H1 (cell line): ENCODE measurements at regions not wholly inside any gene's neighbourhood (a gene's known extent, or its start where the extent isn't known, plus 50 kb on each side); places are given as distances from the start of the nearest gene placed in this dataset.

Source experiments
- CTCF ChIA-PET: fragments of 300-600 bp; sonication (Branson Sonifier 250); formaldehyde crosslinking; loops from one replicate; lab custom pipeline; 2021; ENCODE audit not compliant: partially characterized antibody; lab: Charles Lee
- POLR2A ChIA-PET: fragments of 300-600 bp; sonication (Branson Sonifier 250); formaldehyde crosslinking; loops from one replicate; lab custom pipeline; 2021; ENCODE audit warnings: inconsistent platforms; ENCODE audit not compliant: partially characterized antibody; lab: Charles Lee
- DNase-seq, 2 experiments: peaks; one replicate each; pipeline versions ENCODE4 v3.0.0 to v3.0.0-alpha.2; 2010 to 2022; ENCODE audit warnings: low spot score in 2 of 2, low read depth in 1 of 2, mixed read lengths in 1 of 2
- FAIRE-seq: peaks from 2 replicates; lab custom pipeline; 2011; peaks lifted over from hg19 to GRCh38; lab: Jason Lieb, UNC
- H2AFZ ChIP-seq: 2 replicates; pipeline ENCODE4 v1.8.1; 2012; ENCODE audit warnings: low read length, inconsistent platforms
- H2AK5ac ChIP-seq: 2 replicates; pipeline ENCODE4 v1.6.1; 2013; ENCODE audit warnings: low read depth, low read length
- H2BK120ac ChIP-seq: replicated peaks from 2 replicates; pipeline ENCODE3; 2013; ENCODE audit warnings: low read depth, low read length, inconsistent platforms
- H2BK12ac ChIP-seq: 2 replicates; pipeline ENCODE4 v1.6.1; 2013; ENCODE audit warnings: low read depth, low read length
- H2BK15ac ChIP-seq: 2 replicates; pipeline ENCODE4 v1.6.1; 2013; ENCODE audit warnings: low read length
- H2BK20ac ChIP-seq: 2 replicates; pipeline ENCODE4 v1.6.1; 2013; ENCODE audit warnings: low read length
- H2BK5ac ChIP-seq: 2 replicates; pipeline ENCODE4 v1.6.1; 2013; ENCODE audit warnings: low read depth, low read length
- H3K14ac ChIP-seq: 2 replicates; pipeline ENCODE4 v1.6.1; 2013; ENCODE audit warnings: inconsistent platforms; ENCODE audit not compliant: insufficient read length
- H3K18ac ChIP-seq: 2 replicates; pipeline ENCODE4 v1.6.1; 2013; ENCODE audit warnings: low read length; ENCODE audit errors: extremely low read depth
- H3K23ac ChIP-seq: 2 replicates; pipeline ENCODE4 v1.6.1; 2013; ENCODE audit warnings: inconsistent platforms; ENCODE audit not compliant: insufficient read length
- H3K23me2 ChIP-seq: 2 replicates; pipeline ENCODE4 v1.6.1; 2013; ENCODE audit warnings: low read depth, low read length
- H3K27ac ChIP-seq: 2 replicates; pipeline ENCODE4 v1.6.1; 2011; ENCODE audit warnings: low read depth, low read length, inconsistent platforms
- H3K27me3 ChIP-seq, 4 experiments: replicated peaks in 1 of 4; 1 replicate in 1 of 4; 2 replicates in 3 of 4; pipeline versions ENCODE4 v1.6.1 to v1.8.1; 2011 to 2013; ENCODE audit warnings: low read length in 3 of 4, mild to moderate bottlenecking in 3 of 4, inconsistent platforms in 2 of 4, mixed read lengths in 2 of 4, moderate library complexity in 1 of 4; ENCODE audit not compliant: control insufficient read depth in 3 of 4, insufficient read depth in 3 of 4; ENCODE audit errors: extremely low read depth in 1 of 4
- H3K36me3 ChIP-seq, 4 experiments: 2 replicates each; pipeline versions ENCODE4 v1.6.1 to v1.8.1; 2011 to 2013; ENCODE audit warnings: mild to moderate bottlenecking in 4 of 4, low read length in 3 of 4, moderate library complexity in 2 of 4, control low read depth in 1 of 4, inconsistent platforms in 1 of 4; ENCODE audit not compliant: insufficient read depth in 4 of 4, control insufficient read depth in 2 of 4
- H3K4ac ChIP-seq: replicated peaks from 2 replicates; pipeline ENCODE3; 2013; ENCODE audit warnings: low read length, low read depth, mixed read lengths, inconsistent platforms; ENCODE audit not compliant: insufficient read length
- H3K4me1 ChIP-seq, 4 experiments: replicated peaks in 1 of 4; 1 replicate in 1 of 4; 2 replicates in 3 of 4; pipeline versions ENCODE4 v1.6.1 to v1.8.1; 2011 to 2013; ENCODE audit warnings: low read length in 3 of 4, inconsistent platforms in 2 of 4, mixed read lengths in 1 of 4; ENCODE audit not compliant: insufficient read depth in 4 of 4, control insufficient read depth in 3 of 4
- H3K4me2 ChIP-seq, 2 experiments: 2 replicates each; pipeline versions ENCODE4 v1.6.1 to v1.8.1; 2011 to 2013; ENCODE audit warnings: low read depth in 2 of 2, low read length in 2 of 2, control low read depth in 1 of 2, inconsistent platforms in 1 of 2, mild to moderate bottlenecking in 1 of 2; ENCODE audit not compliant: insufficient read depth in 1 of 2
- H3K4me3 ChIP-seq, 4 experiments: fragments of 200-600, 300-600 bp in 1 of 4; sonication (generic), shearing (Covaris generic), sonication (Bioruptor Twin) in 1 of 4; 2 replicates each; pipeline versions ENCODE4 v1.5.1 to v1.8.1; 2011 to 2016; ENCODE audit warnings: low read length in 4 of 4, low read depth in 3 of 4, control low read depth in 2 of 4, inconsistent platforms in 2 of 4, mild to moderate bottlenecking in 2 of 4, mixed read lengths in 1 of 4, moderate library complexity in 1 of 4; ENCODE audit not compliant: insufficient read depth in 2 of 4; ENCODE audit errors: extremely low read depth in 1 of 4
- H3K56ac ChIP-seq: replicated peaks from 2 replicates; pipeline ENCODE3; 2013; ENCODE audit warnings: low read depth, mild to moderate bottlenecking, mixed read lengths, low read length, inconsistent platforms; ENCODE audit not compliant: insufficient read length
- H3K79me1 ChIP-seq: 2 replicates; pipeline ENCODE4 v1.6.1; 2013; ENCODE audit warnings: low read depth, low read length, control low read depth
- H3K79me2 ChIP-seq, 2 experiments: 2 replicates each; pipeline versions ENCODE4 v1.6.1 to v1.8.1; 2012 to 2013; ENCODE audit warnings: low read length in 2 of 2, mild to moderate bottlenecking in 2 of 2, inconsistent platforms in 1 of 2; ENCODE audit not compliant: insufficient read depth in 2 of 2, control insufficient read depth in 1 of 2
- H3K9ac ChIP-seq, 4 experiments: replicated peaks in 1 of 4; 1 replicate in 1 of 4; 2 replicates in 3 of 4; pipeline versions ENCODE4 v1.6.1 to v1.8.1; 2011 to 2013; ENCODE audit warnings: low read depth in 3 of 4, low read length in 3 of 4, control low read depth in 2 of 4, mild to moderate bottlenecking in 2 of 4, moderate library complexity in 2 of 4, inconsistent platforms in 1 of 4; ENCODE audit errors: extremely low read depth in 1 of 4
- H3K9me3 ChIP-seq, 2 experiments: 2 replicates each; pipeline versions ENCODE4 v1.6.1 to v1.8.1; 2012 to 2013; ENCODE audit warnings: mild to moderate bottlenecking in 2 of 2, moderate library complexity in 2 of 2, control low read depth in 1 of 2, inconsistent platforms in 1 of 2, low read depth in 1 of 2, low read length in 1 of 2, mixed read lengths in 1 of 2; ENCODE audit not compliant: insufficient read depth in 2 of 2
- H4K20me1 ChIP-seq, 2 experiments: replicated peaks in 1 of 2; 2 replicates each; pipeline versions ENCODE3 to v1.8.1; 2011 to 2013; ENCODE audit warnings: inconsistent platforms in 2 of 2, low read length in 2 of 2, mild to moderate bottlenecking in 1 of 2; ENCODE audit not compliant: insufficient read depth in 2 of 2, control insufficient read depth in 1 of 2
- H4K5ac ChIP-seq: 2 replicates; pipeline ENCODE4 v1.6.1; 2013; ENCODE audit warnings: low read length, low read depth, mixed read lengths, inconsistent platforms; ENCODE audit not compliant: insufficient read length
- H4K8ac ChIP-seq: 2 replicates; pipeline ENCODE4 v1.8.0; 2013; ENCODE audit warnings: mild to moderate bottlenecking, moderate library complexity, low read length, inconsistent platforms; ENCODE audit not compliant: insufficient read depth; ENCODE audit errors: extremely low read depth
- H4K91ac ChIP-seq: replicated peaks from 2 replicates; pipeline ENCODE3; 2013; ENCODE audit warnings: low read length, mixed read lengths, inconsistent platforms; ENCODE audit not compliant: insufficient read length
- BRCA1 ChIP-seq: IDR thresholded peaks from 2 replicates; pipeline ENCODE4 v1.6.1; 2012; ENCODE audit warnings: low read depth, low read length, improper control_type of control experiment
- CEBPB ChIP-seq: IDR thresholded peaks from 2 replicates; pipeline ENCODE4 v1.6.1; 2012; ENCODE audit warnings: low read depth, low read length
- CHD2 ChIP-seq: IDR thresholded peaks from 2 replicates; pipeline ENCODE4 v1.6.1; 2012; ENCODE audit warnings: low read length, improper control_type of control experiment
- EGR1 ChIP-seq: IDR thresholded peaks from 2 replicates; pipeline ENCODE4 v1.6.1; 2011; ENCODE audit warnings: low read depth, low read length, borderline replicate concordance
- HDAC6 ChIP-seq: IDR thresholded peaks from one replicate; pipeline ENCODE4 v1.7.1; 2012; ENCODE audit warnings: low read depth, mild to moderate bottlenecking, inconsistent platforms, low read length, moderate library complexity
- RNF2 ChIP-seq: fragments of 200-900, 300-1000 bp; sonication (generic); IDR thresholded peaks from 2 replicates; pipeline ENCODE4 v1.7.1; 2016; ENCODE audit warnings: borderline replicate concordance, low read depth, mild to moderate bottlenecking, antibody characterized with exemption, low read length; ENCODE audit not compliant: poor library complexity, severe bottlenecking; ENCODE audit errors: missing control alignments
- SAP30 ChIP-seq: fragments of 300-600 bp; sonication (generic); IDR thresholded peaks from 2 replicates; pipeline ENCODE4 v1.7.1; 2012; ENCODE audit warnings: low read length, moderate library complexity, mild to moderate bottlenecking, inconsistent platforms; ENCODE audit not compliant: insufficient read depth, insufficient replicate concordance
- SIRT6 ChIP-seq: IDR thresholded peaks from one replicate; pipeline ENCODE4 v1.7.1; 2012; ENCODE audit warnings: low read length, inconsistent platforms
- SP1 ChIP-seq: IDR thresholded peaks from 2 replicates; pipeline ENCODE4 v1.6.1; 2011; ENCODE audit warnings: low read depth, low read length
- WGBS, 2 experiments: shearing (Covaris generic) in 1 of 2; methylation state at CpG; one replicate each; pipeline versions ENCODE4 v1.1.6 to v1.1.7; 2013 to 2015; ENCODE audit warnings: low lambda C conversion rate in 2 of 2, mixed read lengths in 2 of 2, inconsistent platforms in 1 of 2, low coverage in 1 of 2, missing lambda C conversion rate in 1 of 2; ENCODE audit not compliant: insufficient replicate concordance in 2 of 2, insufficient coverage in 1 of 2, insufficient read length in 1 of 2; ENCODE audit errors: extremely low coverage in 1 of 2, missing lambda C conversion rate in 1 of 2; 5-methylcytosine and 5-hydroxymethylcytosine counted together
- TF ChIP-seq, protein P1 (sequence below): IDR thresholded peaks from 2 replicates; pipeline ENCODE4 v1.6.1; 2012; ENCODE audit warnings: inconsistent platforms
- TF ChIP-seq, protein P2 (sequence below): IDR thresholded peaks from 2 replicates; pipeline ENCODE4 v1.6.1; 2011; ENCODE audit warnings: low read depth, mild to moderate bottlenecking, low read length; ENCODE audit not compliant: insufficient read depth
- TF ChIP-seq, protein P3 (sequence below): IDR thresholded peaks from 2 replicates; pipeline ENCODE4 v1.6.1; 2012; ENCODE audit warnings: low read length, inconsistent platforms

DNA sequence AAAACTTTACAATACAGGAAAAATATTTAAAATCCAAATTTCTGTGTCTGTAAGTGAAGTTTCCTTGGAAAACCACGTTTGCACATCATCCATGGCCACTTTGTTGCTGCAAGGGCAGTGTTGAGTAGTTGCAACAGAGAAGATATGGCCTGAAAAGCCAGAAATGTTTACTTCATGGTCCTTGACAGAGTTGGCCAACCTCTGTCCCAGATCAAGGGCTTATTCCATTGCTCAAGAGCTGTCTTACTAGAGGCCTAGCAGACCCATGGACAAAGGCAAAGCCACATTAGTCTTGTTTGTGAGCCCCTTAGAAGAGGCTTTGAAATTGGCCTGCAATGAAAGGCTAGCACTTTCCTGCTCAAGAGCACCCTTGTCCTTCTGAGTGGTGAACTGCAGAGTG is 119.4 kb downstream of the GAS1 start:
- Histone ChIP-seq H2BK20ac (0 out of 2 replicates have a peak overlapping the region, but pooled peaks have one; percentile 38), H3K27me3 (no peaks in the 10 kb centered on the region), H2BK5ac (no peak overlapping the region), H3K4ac (no peak overlapping the region), H4K5ac (no peak overlapping the region), H4K91ac (no peak overlapping the region), H3K79me1 (no peaks in the 10 kb centered on the region), H2BK15ac (no peak overlapping the region), H3K56ac (no peak overlapping the region), H3K9me3 (0 out of 4 replicates have a peak, but pooled peaks cover 0 to 2% of the 10 kb centered on the region in 2 experiments), H3K18ac (no peak overlapping the region), H2AFZ (no peak overlapping the region), H3K79me2 (no peaks in the 10 kb centered on the region), H2AK5ac (no peak overlapping the region), H3K14ac (no peak overlapping the region), H2BK12ac (no peak overlapping the region), H4K8ac (no peak overlapping the region), H3K23ac (no peak overlapping the region), H3K27ac (no peak overlapping the region), H3K4me1 (peaks cover 3 to 8% (median 3%) of the 10 kb centered on the region in 4 experiments; a peak in 5 of 7 replicates), H4K20me1 (no peaks in the 10 kb centered on the region), H3K4me3 (no peak overlapping the region), H3K23me2 (no peaks in the 10 kb centered on the region), H3K36me3 (no peaks in the 10 kb centered on the region), H3K4me2 (no peak overlapping the region), H3K9ac (no peak overlapping the region), H2BK120ac (no peak overlapping the region)
- DNase-seq (no peak), FAIRE-seq (no peak)
- ChIA-PET CTCF (no interaction called here), POLR2A (no interaction called here)
- WGBS, 2 experiments: 56% methylated on average over 1 of the region's 1 CpG; no CpG with 5 or more reads in 1 of the 2 experiments
- TF ChIP-seq HDAC6: no peak
- no peak for TF ChIP-seq SP1
- TF ChIP-seq CHD2: no peak
- no peak for TF ChIP-seq RNF2
- TF ChIP-seq SAP30: no peak
- TF ChIP-seq, protein P1, sequence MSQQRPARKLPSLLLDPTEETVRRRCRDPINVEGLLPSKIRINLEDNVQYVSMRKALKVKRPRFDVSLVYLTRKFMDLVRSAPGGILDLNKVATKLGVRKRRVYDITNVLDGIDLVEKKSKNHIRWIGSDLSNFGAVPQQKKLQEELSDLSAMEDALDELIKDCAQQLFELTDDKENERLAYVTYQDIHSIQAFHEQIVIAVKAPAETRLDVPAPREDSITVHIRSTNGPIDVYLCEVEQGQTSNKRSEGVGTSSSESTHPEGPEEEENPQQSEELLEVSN: no peak
- TF ChIP-seq, protein P2, sequence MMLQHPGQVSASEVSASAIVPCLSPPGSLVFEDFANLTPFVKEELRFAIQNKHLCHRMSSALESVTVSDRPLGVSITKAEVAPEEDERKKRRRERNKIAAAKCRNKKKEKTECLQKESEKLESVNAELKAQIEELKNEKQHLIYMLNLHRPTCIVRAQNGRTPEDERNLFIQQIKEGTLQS: no peak
- TF ChIP-seq, protein P3, sequence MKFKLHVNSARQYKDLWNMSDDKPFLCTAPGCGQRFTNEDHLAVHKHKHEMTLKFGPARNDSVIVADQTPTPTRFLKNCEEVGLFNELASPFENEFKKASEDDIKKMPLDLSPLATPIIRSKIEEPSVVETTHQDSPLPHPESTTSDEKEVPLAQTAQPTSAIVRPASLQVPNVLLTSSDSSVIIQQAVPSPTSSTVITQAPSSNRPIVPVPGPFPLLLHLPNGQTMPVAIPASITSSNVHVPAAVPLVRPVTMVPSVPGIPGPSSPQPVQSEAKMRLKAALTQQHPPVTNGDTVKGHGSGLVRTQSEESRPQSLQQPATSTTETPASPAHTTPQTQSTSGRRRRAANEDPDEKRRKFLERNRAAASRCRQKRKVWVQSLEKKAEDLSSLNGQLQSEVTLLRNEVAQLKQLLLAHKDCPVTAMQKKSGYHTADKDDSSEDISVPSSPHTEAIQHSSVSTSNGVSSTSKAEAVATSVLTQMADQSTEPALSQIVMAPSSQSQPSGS: no peak
- no peak for TF ChIP-seq CEBPB
- no peak for TF ChIP-seq EGR1
- no peak for TF ChIP-seq SIRT6
- no peak for TF ChIP-seq BRCA1
